ENCODE measurements at regions not wholly inside any gene's neighbourhood (a gene's known extent, or its start where the extent isn't known, plus 50 kb on each side); places are given as distances from the start of the nearest gene placed in this dataset.

- H2AK5ac ChIP-seq (ENCODE audit: insufficient read length, low read length): no peak overlapping the region
- no peak overlapping the region for H2AFZ ChIP-seq (ENCODE audit: low read length)
- Mint-ChIP-seq H3K27ac (no peak overlapping the region), H3K36me3 (ENCODE audit: insufficient read depth in 1 of 3, low read depth in 3 of 3) (no peaks in the 10 kb centered on the region), H3K27me3 (ENCODE audit: low read depth) (no peaks in the 10 kb centered on the region), H3K9me3 (no peaks in the 10 kb centered on the region), H3K4me3 (no peak overlapping the region), H3K4me1 (peaks cover 10% of the 10 kb centered on the region in 2 experiments)
- H3K27me3 ChIP-seq (ENCODE audit: insufficient read depth, low read length): no peaks in the 10 kb centered on the region
- no peak overlapping the region for H3K23ac ChIP-seq (ENCODE audit: insufficient read length, low read depth, low read length)
- no peaks in the 10 kb centered on the region for H3K4me1 ChIP-seq (ENCODE audit: insufficient read depth, low read length)
- H2BK20ac ChIP-seq (ENCODE audit: low read depth, low read length, poor library complexity, severe bottlenecking): no peak overlapping the region
- H3K27ac ChIP-seq (ENCODE audit: insufficient read length, low read depth, low read length): no peak overlapping the region
- no peaks in the 10 kb centered on the region for H3K79me1 ChIP-seq (ENCODE audit: insufficient read depth, low read depth, low read length, poor library complexity, severe bottlenecking)
- TF ChIP-seq, protein P1, sequence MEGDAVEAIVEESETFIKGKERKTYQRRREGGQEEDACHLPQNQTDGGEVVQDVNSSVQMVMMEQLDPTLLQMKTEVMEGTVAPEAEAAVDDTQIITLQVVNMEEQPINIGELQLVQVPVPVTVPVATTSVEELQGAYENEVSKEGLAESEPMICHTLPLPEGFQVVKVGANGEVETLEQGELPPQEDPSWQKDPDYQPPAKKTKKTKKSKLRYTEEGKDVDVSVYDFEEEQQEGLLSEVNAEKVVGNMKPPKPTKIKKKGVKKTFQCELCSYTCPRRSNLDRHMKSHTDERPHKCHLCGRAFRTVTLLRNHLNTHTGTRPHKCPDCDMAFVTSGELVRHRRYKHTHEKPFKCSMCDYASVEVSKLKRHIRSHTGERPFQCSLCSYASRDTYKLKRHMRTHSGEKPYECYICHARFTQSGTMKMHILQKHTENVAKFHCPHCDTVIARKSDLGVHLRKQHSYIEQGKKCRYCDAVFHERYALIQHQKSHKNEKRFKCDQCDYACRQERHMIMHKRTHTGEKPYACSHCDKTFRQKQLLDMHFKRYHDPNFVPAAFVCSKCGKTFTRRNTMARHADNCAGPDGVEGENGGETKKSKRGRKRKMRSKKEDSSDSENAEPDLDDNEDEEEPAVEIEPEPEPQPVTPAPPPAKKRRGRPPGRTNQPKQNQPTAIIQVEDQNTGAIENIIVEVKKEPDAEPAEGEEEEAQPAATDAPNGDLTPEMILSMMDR (conservative IDR thresholded peaks at IDR 0.05): no peak
- WGBS (ENCODE audit: extremely low coverage, insufficient read length, low lambda C conversion rate): no CpG with 5 or more reads among the region's 2 CpGs
- H4K91ac ChIP-seq (ENCODE audit: insufficient read length, low read depth, low read length): no peak overlapping the region
- H2BK5ac ChIP-seq (ENCODE audit: insufficient read length, low read length): no peak overlapping the region
- H3K56ac ChIP-seq (ENCODE audit: insufficient read length, low read depth, low read length): no peak overlapping the region
- H3K79me2 ChIP-seq (ENCODE audit: insufficient read depth, low read length): no peaks in the 10 kb centered on the region
- H2BK120ac ChIP-seq (ENCODE audit: low read depth, low read length, poor library complexity, severe bottlenecking): no peak overlapping the region
- H2BK12ac ChIP-seq (ENCODE audit: insufficient read length, low read depth, low read length): no peak overlapping the region
- no peak overlapping the region for H3K4ac ChIP-seq (ENCODE audit: low read depth, low read length)
- no peak overlapping the region for H3K9ac ChIP-seq (ENCODE audit: extremely low read depth, insufficient read length, low read length)
- no peak for DNase-seq
- no peaks in the 10 kb centered on the region for H3K9me3 ChIP-seq (ENCODE audit: control insufficient read depth, low read depth, low read length)
- H4K20me1 ChIP-seq (ENCODE audit: control insufficient read depth, insufficient read depth, insufficient read length): no peaks in the 10 kb centered on the region
- no peak overlapping the region for H3K14ac ChIP-seq (ENCODE audit: insufficient read depth, low read length)
- H3T11ph ChIP-seq (ENCODE audit: low read length): no peak overlapping the region
- no peak overlapping the region for H4K5ac ChIP-seq (ENCODE audit: insufficient read length, low read depth, low read length)
- H3K4me2 ChIP-seq (ENCODE audit: insufficient read depth, insufficient read length, low read length): no peak overlapping the region
- H3K23me2 ChIP-seq (ENCODE audit: insufficient read length, low read depth, low read length, poor library complexity, severe bottlenecking): no peaks in the 10 kb centered on the region
- no peak overlapping the region for H4K8ac ChIP-seq (replicated peaks; ENCODE audit: insufficient read length, low read depth, low read length)
- H3K18ac ChIP-seq (ENCODE audit: insufficient read length, low read depth, low read length): no peak overlapping the region
- H2BK15ac ChIP-seq (ENCODE audit: low read depth, low read length): no peak overlapping the region
These were observed 276.6 kb upstream of the GADL1 start for GRCh38 chr3:31170932-31171670.
